HEK293T (cell line): ENCODE measurements at regions not wholly inside any gene's neighbourhood (a gene's known extent, or its start where the extent isn't known, plus 50 kb on each side); places are given as distances from the start of the nearest gene placed in this dataset.

Source experiments
- CTCF ChIA-PET: fragments of 350-600 bp; formaldehyde crosslinking; extraction: SDS; loops from one replicate; lab custom pipeline; 2021; ENCODE audit warnings: antibody characterized with exemption, inconsistent platforms; lab: Yijun Ruan, JAX
- POLR2A ChIA-PET: fragments of 350-600 bp; formaldehyde crosslinking; extraction: SDS; loops from one replicate; lab custom pipeline; 2020; ENCODE audit warnings: antibody characterized with exemption, inconsistent platforms; lab: Yijun Ruan, JAX
- DNase-seq: peaks from one replicate; pipeline ENCODE4 v3.0.0; 2012; ENCODE audit warnings: mixed read lengths; ENCODE audit errors: extremely low spot score
- ARNT ChIP-seq: fragments of 450-650 bp; IDR thresholded peaks from 2 replicates; pipeline ENCODE4 v1.6.1; 2017; ENCODE audit warnings: mild to moderate bottlenecking
- BHLHE40 ChIP-seq: fragments of 450-650 bp; IDR thresholded peaks from 2 replicates; pipeline ENCODE4 v1.6.1; 2016; ENCODE audit warnings: mild to moderate bottlenecking, moderate library complexity, borderline replicate concordance
- CTBP1 ChIP-seq: fragments of 450-650 bp; IDR thresholded peaks from 2 replicates; pipeline ENCODE4 v1.6.1; 2016; ENCODE audit warnings: borderline replicate concordance
- ELF4 ChIP-seq: fragments of 450-650 bp; IDR thresholded peaks from 2 replicates; pipeline ENCODE4 v1.6.1; 2017; ENCODE audit warnings: antibody characterized with exemption
- FOXA1 ChIP-seq: fragments of 450-650 bp; IDR thresholded peaks from 2 replicates; pipeline ENCODE4 v1.6.1; 2016; ENCODE audit warnings: mild to moderate bottlenecking
- FOXK2 ChIP-seq: fragments of 450-650 bp; IDR thresholded peaks from 2 replicates; pipeline ENCODE4 v1.6.1; 2016; ENCODE audit warnings: mild to moderate bottlenecking
- FOXM1 ChIP-seq: fragments of 450-650 bp; IDR thresholded peaks from 2 replicates; pipeline ENCODE4 v1.6.1; 2017; ENCODE audit warnings: mild to moderate bottlenecking, borderline replicate concordance
- HDGF ChIP-seq: fragments of 450-650 bp; IDR thresholded peaks from 2 replicates; pipeline ENCODE4 v1.6.1; 2017; ENCODE audit warnings: antibody characterized with exemption, borderline replicate concordance
- L3MBTL2 ChIP-seq: fragments of 450-650 bp; conservative IDR thresholded peaks from 2 replicates; pipeline ENCODE4 v1.6.1; 2016; ENCODE audit warnings: mild to moderate bottlenecking
- LEF1 ChIP-seq: fragments of 450-650 bp; IDR thresholded peaks from 2 replicates; pipeline ENCODE4 v1.6.1; 2017; ENCODE audit warnings: mild to moderate bottlenecking, borderline replicate concordance
- NFRKB ChIP-seq: fragments of 450-650 bp; IDR thresholded peaks from 2 replicates; pipeline ENCODE4 v1.6.1; 2016; ENCODE audit warnings: mild to moderate bottlenecking, moderate library complexity
- SP1 ChIP-seq: fragments of 450-650 bp; IDR thresholded peaks from 2 replicates; pipeline ENCODE4 v1.6.1; 2017
- SUZ12 ChIP-seq: fragments of 450-650 bp; IDR thresholded peaks from 2 replicates; pipeline ENCODE4 v1.6.1; 2016; ENCODE audit warnings: mild to moderate bottlenecking
- TARDBP ChIP-seq: fragments of 450-650 bp; IDR thresholded peaks from 2 replicates; pipeline ENCODE4 v1.6.1; 2016
- ZNF384 ChIP-seq: fragments of 450-650 bp; IDR thresholded peaks from 2 replicates; pipeline ENCODE4 v1.6.1; 2016
- TF ChIP-seq, protein P1 (sequence below): fragments of 450-650 bp; IDR thresholded peaks from 2 replicates; pipeline ENCODE4 v1.6.1; 2016

DNA sequence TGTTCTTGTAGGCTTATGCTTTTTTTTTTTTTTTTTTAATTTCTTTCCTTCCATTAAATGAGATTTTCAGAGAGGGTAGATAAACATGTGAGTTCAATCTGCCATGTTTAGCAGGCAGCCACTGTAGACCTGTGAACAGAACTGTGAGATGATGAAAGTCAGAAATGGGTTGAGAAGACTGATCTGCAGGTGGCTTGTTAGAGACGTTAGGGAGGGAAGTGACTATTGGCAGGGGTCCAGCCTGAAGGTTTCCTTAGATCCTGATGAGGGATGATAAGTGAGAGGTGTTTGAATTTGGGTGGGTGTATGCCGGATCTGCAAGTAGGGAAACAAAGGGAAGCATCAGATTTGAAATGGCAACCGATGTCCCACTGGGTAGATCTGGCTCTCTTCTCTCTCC lies 157.8 kb downstream of the HS3ST3B1 start:
- DNase-seq = no peak
- ChIA-PET CTCF (no interaction called here), POLR2A (no interaction called here)
- TF ChIP-seq ARNT = no peak
- no peak for TF ChIP-seq TARDBP
- TF ChIP-seq L3MBTL2 = no peak
- no peak for TF ChIP-seq SUZ12
- no peak for TF ChIP-seq SP1
- no peak for TF ChIP-seq FOXK2
- TF ChIP-seq, protein P1, sequence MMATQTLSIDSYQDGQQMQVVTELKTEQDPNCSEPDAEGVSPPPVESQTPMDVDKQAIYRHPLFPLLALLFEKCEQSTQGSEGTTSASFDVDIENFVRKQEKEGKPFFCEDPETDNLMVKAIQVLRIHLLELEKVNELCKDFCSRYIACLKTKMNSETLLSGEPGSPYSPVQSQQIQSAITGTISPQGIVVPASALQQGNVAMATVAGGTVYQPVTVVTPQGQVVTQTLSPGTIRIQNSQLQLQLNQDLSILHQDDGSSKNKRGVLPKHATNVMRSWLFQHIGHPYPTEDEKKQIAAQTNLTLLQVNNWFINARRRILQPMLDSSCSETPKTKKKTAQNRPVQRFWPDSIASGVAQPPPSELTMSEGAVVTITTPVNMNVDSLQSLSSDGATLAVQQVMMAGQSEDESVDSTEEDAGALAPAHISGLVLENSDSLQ = no peak
- no peak for TF ChIP-seq LEF1
- no peak for TF ChIP-seq CTBP1
- no peak for TF ChIP-seq ZNF384
- TF ChIP-seq FOXA1 = no peak
- TF ChIP-seq NFRKB = no peak
- no peak for TF ChIP-seq FOXM1
- TF ChIP-seq BHLHE40 = no peak
- TF ChIP-seq HDGF = no peak

DNA sequence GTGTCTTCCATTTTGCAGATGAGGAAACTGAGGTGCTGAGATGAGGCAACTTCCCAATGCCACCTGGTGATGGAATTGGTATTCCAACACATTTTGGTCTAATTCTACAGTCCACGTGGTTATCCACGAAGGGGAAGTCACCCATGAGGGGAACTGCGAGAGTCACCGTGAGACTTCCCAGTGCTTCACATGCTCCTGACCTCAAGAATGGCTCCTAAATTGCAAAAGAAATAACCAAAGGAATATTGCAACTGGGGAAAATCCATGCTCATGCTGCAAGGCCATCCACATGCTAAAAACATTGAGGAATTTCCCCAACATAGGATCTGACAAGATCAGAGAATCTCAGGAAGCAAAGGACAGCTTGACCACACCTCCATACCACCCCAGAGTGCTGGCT lies 153.9 kb downstream of the HS3ST3B1 start:
- ChIA-PET CTCF (no interaction called here), POLR2A (no interaction called here)
- no peak for DNase-seq
- TF ChIP-seq BHLHE40 (no peak), FOXK2 (no peak), L3MBTL2 (no peak), ELF4 (no peak), SP1 (no peak), TARDBP (no peak), ZNF384 (no peak), CTBP1 (no peak)

GRCh38 chr17:14452856-14453255 lies 152.0 kb downstream of the HS3ST3B1 start:
- CTCF ChIA-PET = no interaction called here
- POLR2A ChIA-PET = no interaction called here
- TF ChIP-seq ELF4 (no peak), ARNT (no peak), SP1 (no peak), NFRKB (no peak), L3MBTL2 (no peak), CTBP1 (no peak), FOXK2 (no peak), HDGF (no peak), FOXM1 (no peak), SUZ12 (no peak), ZNF384 (no peak), FOXA1 (no peak), TARDBP (no peak), BHLHE40 (no peak), LEF1 (no peak)
- TF ChIP-seq, protein P1 = no peak
- no peak for DNase-seq

DNA sequence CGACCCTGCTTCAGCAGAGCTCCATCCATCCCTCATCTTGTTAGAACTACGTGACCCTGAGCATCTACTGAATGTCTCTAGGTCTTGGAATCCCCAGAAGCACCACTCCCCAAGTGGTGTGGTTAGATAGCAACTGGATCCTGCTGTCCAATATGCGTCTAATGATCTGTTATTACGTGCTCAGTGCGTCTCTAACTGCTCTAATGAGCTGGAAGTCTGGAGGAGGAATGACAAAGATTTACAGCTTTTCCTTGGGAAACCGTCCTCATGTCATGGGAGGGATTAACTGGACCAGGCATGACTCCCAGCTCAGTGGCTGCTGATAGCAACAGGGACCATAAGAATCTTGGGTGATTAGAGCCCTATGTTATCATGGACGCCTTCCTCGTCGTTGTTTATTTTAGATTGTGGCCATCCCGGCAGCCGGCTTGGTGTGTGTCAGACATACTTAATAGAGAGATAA lies 150.9 kb downstream of the HS3ST3B1 start:
- ChIA-PET POLR2A (interaction anchor here (0.9 kb wide), 1 partner anchor 17 kb away, joined by 3 read pairs; no protein-coding TSS in a partner anchor), CTCF (no interaction called here)
- DNase-seq = no peak
- no peak for TF ChIP-seq SP1
- no peak for TF ChIP-seq ZNF384
- no peak for TF ChIP-seq BHLHE40
- no peak for TF ChIP-seq L3MBTL2
- no peak for TF ChIP-seq NFRKB
- no peak for TF ChIP-seq HDGF
- TF ChIP-seq ELF4 = no peak
- TF ChIP-seq FOXM1 = no peak
- TF ChIP-seq LEF1 = no peak
- no peak for TF ChIP-seq ARNT

DNA sequence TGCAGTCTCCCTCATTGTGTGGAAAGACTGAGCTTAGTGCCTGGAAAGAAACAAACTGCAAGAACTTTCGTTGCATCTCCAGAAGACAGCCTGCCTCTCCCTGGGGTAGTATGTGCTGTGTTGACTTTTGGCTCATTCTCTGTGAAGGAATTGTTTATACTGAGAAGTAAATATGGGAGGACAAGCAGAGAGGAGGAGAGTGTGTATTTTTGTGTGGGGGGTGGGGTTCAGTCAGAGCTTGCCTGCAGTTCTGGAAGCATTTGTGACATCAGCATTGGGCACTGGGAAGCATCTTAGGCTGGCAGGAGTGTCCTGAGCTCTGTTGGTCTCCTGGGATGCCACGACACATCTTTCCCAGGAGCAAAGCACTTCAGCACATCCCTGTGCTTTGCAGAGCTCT lies 147.9 kb downstream of the HS3ST3B1 start:
- no peak for DNase-seq
- ChIA-PET POLR2A (no interaction called here), CTCF (no interaction called here)
- TF ChIP-seq FOXK2 (no peak), L3MBTL2 (no peak), ARNT (no peak), CTBP1 (no peak)
- TF ChIP-seq, protein P1 = no peak

DNA sequence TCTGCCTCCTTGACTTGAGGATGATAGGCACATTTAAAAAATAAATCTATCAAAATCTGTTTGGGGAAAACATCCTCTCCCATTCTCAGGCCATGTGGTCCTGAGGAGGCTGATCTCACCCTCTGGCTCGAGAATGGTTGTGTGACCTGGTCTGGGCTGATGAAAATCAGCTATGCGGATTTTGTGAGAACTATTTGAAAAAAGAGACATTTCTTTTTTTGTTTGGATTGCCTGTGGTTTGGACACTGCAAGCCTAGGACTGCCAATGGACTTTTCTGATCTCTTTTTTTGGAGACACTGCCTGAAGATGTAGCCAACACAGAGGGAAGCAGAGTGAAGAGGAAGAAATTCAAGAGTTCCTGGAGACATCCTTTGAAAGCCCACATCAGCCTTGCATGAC lies 145.9 kb downstream of the HS3ST3B1 start:
- POLR2A ChIA-PET = no interaction called here
- CTCF ChIA-PET = interaction anchor here (0.7 kb wide), 1 partner anchor 198 kb away, joined by 3 read pairs; no protein-coding TSS in a partner anchor
- DNase-seq = no peak
- TF ChIP-seq NFRKB (no peak), ARNT (no peak), FOXM1 (no peak), FOXK2 (no peak), TARDBP (no peak), BHLHE40 (no peak), LEF1 (no peak), L3MBTL2 (no peak), ZNF384 (no peak), SUZ12 (no peak), FOXA1 (no peak), HDGF (no peak), SP1 (no peak), CTBP1 (no peak), ELF4 (no peak)
- TF ChIP-seq, protein P1 = no peak
